ENCODE measurements at regions not wholly inside any gene's neighbourhood (a gene's known extent, or its start where the extent isn't known, plus 50 kb on each side); places are given as distances from the start of the nearest gene placed in this dataset.

- H3K4me1 ChIP-seq (ENCODE audit: control insufficient read depth, extremely low read depth, insufficient read depth, low read length): peaks cover 15% of the 10 kb centered on the region
- DNase-seq (ENCODE audit: low read depth, low spot score) (no peak), FAIRE-seq (no peak)
- no peaks in the 10 kb centered on the region for H3K36me3 ChIP-seq (ENCODE audit: control insufficient read depth in 2 of 2, extremely low read depth in 1 of 2, insufficient read depth in 2 of 2, low read length in 2 of 2)
- H3K27ac ChIP-seq (ENCODE audit: insufficient read depth, low read depth, low read length): no peak overlapping the region
- no peaks in the 10 kb centered on the region for H4K20me1 ChIP-seq (replicated peaks; ENCODE audit: control insufficient read depth, extremely low read depth, insufficient read depth, low read length)
- ChIA-PET POLR2A (no interaction called here), CTCF (interaction anchor here (1.6 kb wide), 1 partner anchor 11 kb away, joined by 3 read pairs; no protein-coding TSS in a partner anchor)
- no peak overlapping the region for H2AFZ ChIP-seq (ENCODE audit: low read depth, low read length)
- TF ChIP-seq MAX (IDR thresholded peaks at IDR 0.05; ENCODE audit: insufficient read depth, insufficient read length) (no peak), MYC (IDR thresholded peaks at IDR 0.05; ENCODE audit: low read depth, low read length) (no peak), JUN (IDR thresholded peaks at IDR 0.05; ENCODE audit: borderline replicate concordance, insufficient read depth, insufficient read length, low read depth) (no peak), EZH2 (IDR thresholded peaks at IDR 0.05; ENCODE audit: borderline replicate concordance, low read depth, low read length, severe bottlenecking) (no peak)
- no peaks in the 10 kb centered on the region for H3K27me3 ChIP-seq (ENCODE audit: control insufficient read depth in 2 of 2, insufficient read depth in 2 of 2, low read length in 2 of 2)
- no peak overlapping the region for H3K4me3 ChIP-seq (replicated peaks in 1 of 3; ENCODE audit: insufficient read depth in 1 of 3, low read depth in 1 of 3, low read length in 3 of 3)
- no peak overlapping the region for H3K9ac ChIP-seq (replicated peaks; ENCODE audit: extremely low read depth, insufficient read depth, low read length)
- no TSS peak for BruUV-seq (replicated peaks)
- H3K4me2 ChIP-seq (ENCODE audit: insufficient read depth, low read length): no peak overlapping the region
- H3K9me1 ChIP-seq (replicated peaks; ENCODE audit: control insufficient read depth, extremely low read depth, insufficient read depth, low read length): no peaks in the 10 kb centered on the region
- dilution Hi-C loops (cut with MboI; ENCODE audit: extremely low pct_ligation_motif_present, low sequenced_read_pairs): no loop called here
- H3K9me3 ChIP-seq (replicated peaks; ENCODE audit: control insufficient read depth, insufficient read depth, low read length): no peaks in the 10 kb centered on the region
- no peaks in the 10 kb centered on the region for H3K79me2 ChIP-seq (ENCODE audit: control insufficient read depth, insufficient read depth, low read length)
- intact Hi-C loops (cut with micrococcal nuclease): no loop called here
These were observed 220.8 kb upstream of the MARCKS start for GRCh38 chr6:113636357-113636824.

GRCh38 chr6:113640051-113640450, 217.1 kb upstream of the MARCKS start:
- Histone ChIP-seq H3K9me3 (replicated peaks; ENCODE audit: control insufficient read depth, insufficient read depth, low read length) (no peaks in the 10 kb centered on the region), H4K20me1 (replicated peaks; ENCODE audit: control insufficient read depth, extremely low read depth, insufficient read depth, low read length) (no peaks in the 10 kb centered on the region), H3K9me1 (replicated peaks; ENCODE audit: control insufficient read depth, extremely low read depth, insufficient read depth, low read length) (no peaks in the 10 kb centered on the region), H3K4me3 (replicated peaks in 1 of 3; ENCODE audit: insufficient read depth in 1 of 3, low read depth in 1 of 3, low read length in 3 of 3) (no peak overlapping the region), H3K79me2 (ENCODE audit: control insufficient read depth, insufficient read depth, low read length) (no peaks in the 10 kb centered on the region), H3K27ac (ENCODE audit: insufficient read depth, low read depth, low read length) (no peak overlapping the region), H3K9ac (replicated peaks; ENCODE audit: extremely low read depth, insufficient read depth, low read length) (no peak overlapping the region), H3K4me1 (ENCODE audit: control insufficient read depth, extremely low read depth, insufficient read depth, low read length) (no peaks in the 10 kb centered on the region), H3K4me2 (ENCODE audit: insufficient read depth, low read length) (no peak overlapping the region), H2AFZ (ENCODE audit: low read depth, low read length) (no peak overlapping the region), H3K27me3 (ENCODE audit: control insufficient read depth in 2 of 2, insufficient read depth in 2 of 2, low read length in 2 of 2) (no peaks in the 10 kb centered on the region), H3K36me3 (ENCODE audit: control insufficient read depth in 2 of 2, extremely low read depth in 1 of 2, insufficient read depth in 2 of 2, low read length in 2 of 2) (no peaks in the 10 kb centered on the region)
- TF ChIP-seq FOS (IDR thresholded peaks at IDR 0.05; ENCODE audit: borderline replicate concordance, insufficient read depth, low read length) (no peak), JUN (IDR thresholded peaks at IDR 0.05; ENCODE audit: borderline replicate concordance, insufficient read depth, insufficient read length, low read depth) (no peak), MAX (IDR thresholded peaks at IDR 0.05; ENCODE audit: insufficient read depth, insufficient read length) (no peak)
- no TSS peak for BruUV-seq (replicated peaks)
- no peak for DNase-seq (ENCODE audit: low read depth, low spot score)
- POLR2A ChIA-PET: no interaction called here
- intact Hi-C loops (cut with micrococcal nuclease) (no loop called here), dilution Hi-C loops (cut with MboI; ENCODE audit: extremely low pct_ligation_motif_present, low sequenced_read_pairs) (no loop called here)
- CTCF ChIA-PET: no interaction called here
- FAIRE-seq: no peak

Data from endothelial cell of umbilical vein (primary cell).